ENCODE measurements at regions not wholly inside any gene's neighbourhood (a gene's known extent, or its start where the extent isn't known, plus 50 kb on each side); places are given as distances from the start of the nearest gene placed in this dataset.

GRCh38 chr17:71399649-71400048 lies 721.2 kb upstream of the SOX9 start:
- WGBS, 5 donors: 33 to 85% (median 61%) methylated on average over 1 of the region's 1 CpG
- Histone ChIP-seq H3K27me3 (no peaks in the 10 kb centered on the region), H3K36me3 (no peaks in the 10 kb centered on the region), H3K9me3 (no peaks in the 10 kb centered on the region), H3K4me1 (no peaks in the 10 kb centered on the region), H3K27ac (no peak overlapping the region), H3K4me3 (no peak overlapping the region)
- no peak for DNase-seq
- TF ChIP-seq CTCF (IDR thresholded peaks at IDR 0.05): no peak
- TF ChIP-seq EP300 (IDR thresholded peaks at IDR 0.05): no peak
- TF ChIP-seq POLR2A (IDR thresholded peaks at IDR 0.05): no peak
- TF ChIP-seq POLR2AphosphoS5 (IDR thresholded peaks at IDR 0.05): no peak
- intact Hi-C loops (cut with DNase I; ENCODE audit: low total_unique reads): no loop called here

- no peaks in the 10 kb centered on the region for H3K4me1 ChIP-seq
- no peak for TF ChIP-seq POLR2A (IDR thresholded peaks at IDR 0.05)
- TF ChIP-seq CTCF (IDR thresholded peaks at IDR 0.05): no peak
- TF ChIP-seq POLR2AphosphoS5 (IDR thresholded peaks at IDR 0.05): no peak
- no peak for TF ChIP-seq EP300 (IDR thresholded peaks at IDR 0.05)
- no peak overlapping the region for H3K27ac ChIP-seq
- H3K9me3 ChIP-seq: no peaks in the 10 kb centered on the region
- H3K36me3 ChIP-seq: no peaks in the 10 kb centered on the region
- no peak overlapping the region for H3K4me3 ChIP-seq
- no peaks in the 10 kb centered on the region for H3K27me3 ChIP-seq
- intact Hi-C loops (cut with DNase I; ENCODE audit: low total_unique reads): no loop called here
- WGBS, 5 donors: 40 to 69% (median 59%) methylated on average over 1 of the region's 1 CpG
- DNase-seq: no peak
Observed at GRCh38 chr17:71402007-71402406, 718.8 kb upstream of the SOX9 start.

GRCh38 chr17:71402661-71403141 lies 718.1 kb upstream of the SOX9 start:
- H3K4me3 ChIP-seq: no peak overlapping the region
- intact Hi-C loops (cut with DNase I; ENCODE audit: low total_unique reads): no loop called here
- no peak overlapping the region for H3K27ac ChIP-seq
- TF ChIP-seq CTCF (IDR thresholded peaks at IDR 0.05): no peak
- TF ChIP-seq POLR2A (IDR thresholded peaks at IDR 0.05): no peak
- no peak for TF ChIP-seq EP300 (IDR thresholded peaks at IDR 0.05)
- no peak for TF ChIP-seq POLR2AphosphoS5 (IDR thresholded peaks at IDR 0.05)
- no peak for DNase-seq
- no peaks in the 10 kb centered on the region for H3K27me3 ChIP-seq
- H3K9me3 ChIP-seq: no peaks in the 10 kb centered on the region
- no peaks in the 10 kb centered on the region for H3K4me1 ChIP-seq
- 57 to 70% (median 67%) methylated on average over 3 of the region's 3 CpGs for WGBS, 5 donors
- no peaks in the 10 kb centered on the region for H3K36me3 ChIP-seq

GRCh38 chr17:71405101-71405500 lies 715.7 kb upstream of the SOX9 start:
- H3K36me3 ChIP-seq: no peaks in the 10 kb centered on the region
- intact Hi-C loops (cut with DNase I; ENCODE audit: low total_unique reads): no loop called here
- H3K27ac ChIP-seq: no peak overlapping the region
- no peaks in the 10 kb centered on the region for H3K4me1 ChIP-seq
- H3K9me3 ChIP-seq: no peaks in the 10 kb centered on the region
- WGBS, 5 donors: 83 to 95% (median 88%) methylated on average over 3 of the region's 3 CpGs
- DNase-seq: no peak
- no peak overlapping the region for H3K4me3 ChIP-seq
- no peaks in the 10 kb centered on the region for H3K27me3 ChIP-seq
- TF ChIP-seq POLR2AphosphoS5 (IDR thresholded peaks at IDR 0.05) (no peak), CTCF (IDR thresholded peaks at IDR 0.05) (no peak), POLR2A (IDR thresholded peaks at IDR 0.05) (no peak), EP300 (IDR thresholded peaks at IDR 0.05) (no peak)

Data from stomach (tissue), 8 donors.